Esophagus squamous epithelium (tissue), 5 donors: ENCODE measurements at regions not wholly inside any gene's neighbourhood (a gene's known extent, or its start where the extent isn't known, plus 50 kb on each side); places are given as distances from the start of the nearest gene placed in this dataset.

Source experiments
- DNase-seq: peaks from one replicate; lab custom pipeline; 2025; lab: John Stamatoyannopoulos, UW
- H3K27ac ChIP-seq, 4 donors: fragments of 200-600 bp; sonication (generic); one replicate each; pipeline ENCODE4 v1.5.1; 2016 to 2019; ENCODE audit warnings: mild to moderate bottlenecking in 1 of 4
- H3K27me3 ChIP-seq, 4 donors: fragments of 200-600 bp; sonication (generic); 1 replicate in 3 of 4; 2 replicates in 1 of 4; pipeline versions ENCODE4 v1.5.1 to v1.6.0; 2017 to 2021; ENCODE audit warnings: antibody characterized with exemption in 1 of 4
- H3K36me3 ChIP-seq, 3 donors: fragments of 200-600 bp; sonication (generic); one replicate each; pipeline ENCODE4 v1.5.1; 2016 to 2019
- H3K4me1 ChIP-seq, 3 donors: fragments of 200-600 bp; sonication (generic); one replicate each; pipeline ENCODE4 v1.5.1; 2017 to 2019
- H3K4me3 ChIP-seq, 4 donors: fragments of 200-600 bp; sonication (generic); 1 replicate in 3 of 4; 2 replicates in 1 of 4; pipeline ENCODE4 v1.5.1; 2016 to 2019; ENCODE audit warnings: mild to moderate bottlenecking in 2 of 4, moderate library complexity in 1 of 4
- H3K9me3 ChIP-seq, 3 donors: fragments of 200-600 bp; sonication (generic); one replicate each; pipeline ENCODE4 v1.5.1; 2016 to 2019
- POLR2A ChIP-seq, 4 donors: fragments of 450-650 bp; IDR thresholded peaks; one replicate each; pipeline ENCODE4 v1.6.1; 2017; ENCODE audit warnings: antibody characterized with exemption in 4 of 4, mild to moderate bottlenecking in 4 of 4, moderate library complexity in 3 of 4
- WGBS, 2 donors: methylation state at CpG; one replicate each; pipeline ENCODE4 v1.1.5; 2018; 5-methylcytosine and 5-hydroxymethylcytosine counted together
- intact Hi-C: fragments of 100-400 bp; cut with DNase I; formaldehyde crosslinking; loops from one replicate; pipeline ENCODE4 v1.15.0; 2022
- TF ChIP-seq, protein P1 (sequence below), 6 experiments: fragments of 450-650 bp in 4 of 6; fragments of 200-600 bp in 2 of 6; sonication (generic) in 2 of 6; IDR thresholded peaks; one replicate each; pipeline ENCODE4 v1.5.1; 2016 to 2019; ENCODE audit warnings: antibody characterized with exemption in 6 of 6, mild to moderate bottlenecking in 4 of 6, moderate library complexity in 4 of 6
- donor health status: DM: yes; HTN: yes; CAD: no.

DNA sequence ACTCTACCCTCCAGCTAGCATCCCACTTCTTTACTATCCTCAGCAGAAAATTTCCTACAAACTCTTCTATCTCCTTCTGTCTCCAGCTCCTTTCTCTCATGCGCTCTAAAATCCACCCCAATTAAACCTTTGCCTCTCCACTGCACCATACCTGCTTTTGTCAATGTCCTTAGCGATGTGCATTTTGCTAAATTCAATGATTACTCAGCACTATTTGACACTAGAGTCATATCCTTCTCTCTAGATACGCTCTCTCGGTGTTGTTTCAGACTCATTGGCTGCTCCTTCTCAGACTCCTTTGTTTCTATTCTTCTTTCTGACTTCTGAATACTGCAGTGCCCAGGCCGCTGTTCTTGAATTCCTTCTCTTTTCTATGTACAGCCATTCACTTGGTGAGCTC is 144.2 kb downstream of the HLX start:
- intact Hi-C loops, result no loop called here
- Histone ChIP-seq H3K36me3 (no peaks in the 10 kb centered on the region), H3K9me3 (no peaks in the 10 kb centered on the region), H3K27me3 (no peaks in the 10 kb centered on the region), H3K27ac (no peak overlapping the region), H3K4me3 (no peak overlapping the region), H3K4me1 (no peaks in the 10 kb centered on the region)
- no peak for TF ChIP-seq POLR2A (IDR thresholded peaks at IDR 0.05)
- TF ChIP-seq, protein P1, sequence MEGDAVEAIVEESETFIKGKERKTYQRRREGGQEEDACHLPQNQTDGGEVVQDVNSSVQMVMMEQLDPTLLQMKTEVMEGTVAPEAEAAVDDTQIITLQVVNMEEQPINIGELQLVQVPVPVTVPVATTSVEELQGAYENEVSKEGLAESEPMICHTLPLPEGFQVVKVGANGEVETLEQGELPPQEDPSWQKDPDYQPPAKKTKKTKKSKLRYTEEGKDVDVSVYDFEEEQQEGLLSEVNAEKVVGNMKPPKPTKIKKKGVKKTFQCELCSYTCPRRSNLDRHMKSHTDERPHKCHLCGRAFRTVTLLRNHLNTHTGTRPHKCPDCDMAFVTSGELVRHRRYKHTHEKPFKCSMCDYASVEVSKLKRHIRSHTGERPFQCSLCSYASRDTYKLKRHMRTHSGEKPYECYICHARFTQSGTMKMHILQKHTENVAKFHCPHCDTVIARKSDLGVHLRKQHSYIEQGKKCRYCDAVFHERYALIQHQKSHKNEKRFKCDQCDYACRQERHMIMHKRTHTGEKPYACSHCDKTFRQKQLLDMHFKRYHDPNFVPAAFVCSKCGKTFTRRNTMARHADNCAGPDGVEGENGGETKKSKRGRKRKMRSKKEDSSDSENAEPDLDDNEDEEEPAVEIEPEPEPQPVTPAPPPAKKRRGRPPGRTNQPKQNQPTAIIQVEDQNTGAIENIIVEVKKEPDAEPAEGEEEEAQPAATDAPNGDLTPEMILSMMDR (IDR thresholded peaks at IDR 0.05), result no peak
- no peak for DNase-seq
- WGBS, 2 donors, result 87 to 88% methylated on average over 5 of the region's 5 CpGs

DNA sequence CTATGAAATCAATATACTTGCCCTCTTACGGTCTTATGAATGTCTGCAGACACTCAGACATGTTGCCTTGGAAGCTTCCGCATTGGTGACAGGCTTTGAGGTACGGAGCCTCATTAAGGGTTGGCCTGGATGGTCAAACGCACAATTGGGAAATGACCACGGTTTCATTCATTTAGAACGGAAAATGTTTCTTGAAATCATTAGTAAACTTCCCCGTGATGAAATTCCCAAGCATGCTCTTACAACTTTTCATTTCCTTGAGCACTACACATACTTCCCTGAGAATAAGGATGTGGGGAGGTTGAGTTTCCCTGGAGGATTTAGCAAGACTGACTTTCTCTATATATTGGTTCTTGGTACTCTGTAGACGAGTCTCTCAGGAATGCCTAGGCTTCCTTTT is 146.3 kb downstream of the HLX start:
- Histone ChIP-seq H3K36me3 (no peaks in the 10 kb centered on the region), H3K27ac (no peak overlapping the region), H3K9me3 (no peaks in the 10 kb centered on the region), H3K4me3 (no peak overlapping the region), H3K27me3 (no peaks in the 10 kb centered on the region), H3K4me1 (peaks cover 0 to 7% (median 0%) of the 10 kb centered on the region in 3 donors)
- intact Hi-C loops, result no loop called here
- TF ChIP-seq POLR2A (IDR thresholded peaks at IDR 0.05), result no peak
- TF ChIP-seq, protein P1 (IDR thresholded peaks at IDR 0.05), result no peak
- WGBS, 2 donors, result 83% methylated on average over 8 of the region's 8 CpGs
- no peak for DNase-seq

DNA sequence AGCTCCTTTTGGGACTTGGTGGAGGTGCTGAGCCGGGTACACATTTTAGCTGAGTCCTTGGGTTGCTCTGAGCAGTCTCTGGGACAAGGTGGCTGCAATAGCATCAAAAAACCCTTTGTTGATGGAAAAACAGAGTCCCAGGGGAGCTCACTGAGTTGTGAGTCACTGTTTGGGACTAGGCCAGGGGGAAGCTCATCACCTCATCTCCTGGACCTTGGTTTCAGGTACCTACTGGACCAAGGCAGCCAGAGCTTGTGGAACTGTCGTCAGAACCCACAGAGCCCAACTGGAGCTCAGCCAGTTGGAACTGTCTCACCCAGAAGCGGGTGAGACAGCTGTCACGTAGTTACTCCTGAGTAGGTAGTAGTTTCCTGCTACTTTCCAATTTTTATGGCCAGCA is 146.7 kb downstream of the HLX start:
- H3K27me3 ChIP-seq, result no peaks in the 10 kb centered on the region
- H3K9me3 ChIP-seq, result no peaks in the 10 kb centered on the region
- no peak overlapping the region for H3K4me3 ChIP-seq
- no peak overlapping the region for H3K27ac ChIP-seq
- H3K36me3 ChIP-seq, result no peaks in the 10 kb centered on the region
- no peak for DNase-seq
- WGBS, 2 donors, result 50 to 59% methylated on average over 1 to 4 of the region's 4 CpGs
- intact Hi-C loops, result no loop called here
- TF ChIP-seq, protein P1 (IDR thresholded peaks at IDR 0.05), result no peak
- no peak for TF ChIP-seq POLR2A (IDR thresholded peaks at IDR 0.05)
- peaks cover 0 to 7% (median 0%) of the 10 kb centered on the region in 3 donors for H3K4me1 ChIP-seq

DNA sequence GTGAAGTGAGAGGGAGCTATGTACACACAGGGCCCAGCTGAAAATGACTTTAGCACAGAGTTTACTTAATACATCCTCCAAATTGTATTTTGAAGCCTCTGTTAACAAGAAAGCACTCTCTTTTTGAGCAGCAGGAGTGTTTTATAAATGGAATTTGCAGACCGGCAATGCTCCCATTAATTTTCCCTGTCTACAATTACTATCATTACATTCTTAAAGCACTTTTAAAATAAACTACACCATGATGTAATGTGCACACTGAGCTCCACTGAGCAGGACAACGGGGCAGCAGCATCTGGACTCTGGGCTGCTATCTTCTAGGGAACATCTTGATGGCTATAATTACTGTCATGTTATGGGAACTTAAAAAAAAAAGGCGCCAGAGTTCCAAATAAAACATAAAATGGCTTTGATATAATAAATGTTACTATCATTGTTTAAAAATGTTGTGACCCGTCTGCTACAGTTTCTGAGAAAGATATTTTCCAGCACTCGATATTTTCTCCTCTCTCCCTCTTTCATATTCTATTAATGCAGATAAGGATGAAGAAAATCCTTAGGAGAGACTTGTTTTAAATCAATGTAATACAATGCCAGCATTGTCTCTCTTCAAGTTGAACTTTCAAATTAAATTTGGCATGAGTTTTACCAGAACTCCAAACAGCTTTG is 150.9 kb downstream of the HLX start:
- no peak for DNase-seq
- intact Hi-C loops, result no loop called here

DNA sequence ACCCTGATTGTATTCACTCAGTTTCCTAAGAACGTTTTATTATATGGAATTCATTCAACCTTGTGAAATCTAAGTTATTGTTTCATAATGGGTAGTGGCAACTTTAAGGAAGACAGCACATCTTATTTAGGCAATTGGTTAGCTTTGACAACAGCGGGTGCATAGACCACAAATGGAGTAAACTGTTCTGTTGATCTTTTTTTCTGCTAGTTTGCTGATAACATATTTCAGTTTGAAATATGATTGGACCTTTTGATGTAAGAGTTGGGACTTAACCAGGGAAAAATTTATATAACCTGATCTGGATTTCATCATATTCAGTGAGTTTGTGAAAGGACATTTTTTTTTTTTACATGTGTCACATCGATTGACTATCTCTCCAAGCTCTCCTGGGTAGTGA is 151.7 kb downstream of the HLX start:
- intact Hi-C loops, result no loop called here
- Histone ChIP-seq H3K9me3 (no peaks in the 10 kb centered on the region), H3K27ac (no peak overlapping the region), H3K36me3 (no peaks in the 10 kb centered on the region), H3K27me3 (no peaks in the 10 kb centered on the region), H3K4me1 (peaks cover 0 to 13% (median 0%) of the 10 kb centered on the region in 3 donors), H3K4me3 (no peak overlapping the region)
- DNase-seq, result no peak
- WGBS, 2 donors, result 60 to 82% methylated on average over 3 of the region's 3 CpGs
- no peak for TF ChIP-seq POLR2A (IDR thresholded peaks at IDR 0.05)
- TF ChIP-seq, protein P1 (IDR thresholded peaks at IDR 0.05), result no peak

More for the DNA sequence above, 150.9 kb downstream of the HLX start:
- Histone ChIP-seq H3K9me3 (no peaks in the 10 kb centered on the region), H3K36me3 (no peaks in the 10 kb centered on the region), H3K27me3 (no peaks in the 10 kb centered on the region), H3K4me3 (no peak overlapping the region), H3K27ac (no peak overlapping the region), H3K4me1 (peaks cover 0 to 13% (median 0%) of the 10 kb centered on the region in 3 donors)
- WGBS, 2 donors, result 40 to 53% methylated on average over 5 of the region's 5 CpGs
- TF ChIP-seq POLR2A (IDR thresholded peaks at IDR 0.05), result no peak
- TF ChIP-seq, protein P1 (IDR thresholded peaks at IDR 0.05), result no peak
